ENCODE measurements at regions not wholly inside any gene's neighbourhood (a gene's known extent, or its start where the extent isn't known, plus 50 kb on each side); places are given as distances from the start of the nearest gene placed in this dataset.

DNA sequence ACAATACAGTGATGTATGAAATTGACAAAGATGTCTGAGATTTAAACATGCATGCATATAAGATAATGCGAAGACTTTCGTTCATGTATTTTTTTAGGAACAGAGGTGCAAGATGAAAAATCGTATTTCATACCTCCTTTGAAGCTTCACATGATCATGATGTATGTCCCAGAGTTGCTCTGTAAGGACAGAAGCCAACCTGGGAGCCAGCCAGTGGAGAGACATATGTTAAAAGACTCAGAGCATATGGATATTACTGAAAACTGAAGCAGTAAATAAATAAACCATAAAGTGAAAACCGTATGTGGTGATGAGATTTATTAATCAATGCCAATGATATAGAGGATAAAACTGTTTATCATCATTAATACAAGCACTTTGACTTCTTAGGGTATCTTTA lies 424.4 kb upstream of the NETO1 start:
- TF ChIP-seq, protein P1, sequence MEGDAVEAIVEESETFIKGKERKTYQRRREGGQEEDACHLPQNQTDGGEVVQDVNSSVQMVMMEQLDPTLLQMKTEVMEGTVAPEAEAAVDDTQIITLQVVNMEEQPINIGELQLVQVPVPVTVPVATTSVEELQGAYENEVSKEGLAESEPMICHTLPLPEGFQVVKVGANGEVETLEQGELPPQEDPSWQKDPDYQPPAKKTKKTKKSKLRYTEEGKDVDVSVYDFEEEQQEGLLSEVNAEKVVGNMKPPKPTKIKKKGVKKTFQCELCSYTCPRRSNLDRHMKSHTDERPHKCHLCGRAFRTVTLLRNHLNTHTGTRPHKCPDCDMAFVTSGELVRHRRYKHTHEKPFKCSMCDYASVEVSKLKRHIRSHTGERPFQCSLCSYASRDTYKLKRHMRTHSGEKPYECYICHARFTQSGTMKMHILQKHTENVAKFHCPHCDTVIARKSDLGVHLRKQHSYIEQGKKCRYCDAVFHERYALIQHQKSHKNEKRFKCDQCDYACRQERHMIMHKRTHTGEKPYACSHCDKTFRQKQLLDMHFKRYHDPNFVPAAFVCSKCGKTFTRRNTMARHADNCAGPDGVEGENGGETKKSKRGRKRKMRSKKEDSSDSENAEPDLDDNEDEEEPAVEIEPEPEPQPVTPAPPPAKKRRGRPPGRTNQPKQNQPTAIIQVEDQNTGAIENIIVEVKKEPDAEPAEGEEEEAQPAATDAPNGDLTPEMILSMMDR (IDR thresholded peaks at IDR 0.05; ENCODE audit: unreplicated experiment), result no peak
- Mint-ChIP-seq H3K4me3 (ENCODE audit: low read depth) (no peak overlapping the region), H3K36me3 (ENCODE audit: insufficient read depth) (no peaks in the 10 kb centered on the region), H3K27me3 (no peaks in the 10 kb centered on the region), H3K9me3 (ENCODE audit: low read depth) (no peaks in the 10 kb centered on the region), H3K27ac (no peak overlapping the region), H3K4me1 (ENCODE audit: low read depth) (no peaks in the 10 kb centered on the region)
- DNase-seq (ENCODE audit: low spot score, unreplicated experiment), result no peak

- no peaks in the 10 kb centered on the region for H3K4me1 Mint-ChIP-seq (ENCODE audit: low read depth)
- H3K27ac Mint-ChIP-seq, result no peak overlapping the region
Measured at GRCh38 chr18:73288813-73289212, 421.0 kb upstream of the NETO1 start.

GRCh38 chr18:73286584-73286983 lies 418.8 kb upstream of the NETO1 start:
- Mint-ChIP-seq H3K27ac (no peak overlapping the region), H3K27me3 (no peaks in the 10 kb centered on the region)
- TF ChIP-seq, protein P1 (IDR thresholded peaks at IDR 0.05; ENCODE audit: unreplicated experiment), result no peak

More at GRCh38 chr18:73288813-73289212, 421.0 kb upstream of the NETO1 start:
- TF ChIP-seq, protein P1 (IDR thresholded peaks at IDR 0.05; ENCODE audit: unreplicated experiment), result no peak
- Mint-ChIP-seq H3K27me3 (no peaks in the 10 kb centered on the region), H3K9me3 (ENCODE audit: low read depth) (no peaks in the 10 kb centered on the region), H3K36me3 (ENCODE audit: insufficient read depth) (no peaks in the 10 kb centered on the region), H3K4me3 (ENCODE audit: low read depth) (no peak overlapping the region)
- no peak for DNase-seq (ENCODE audit: low spot score, unreplicated experiment)

DNA sequence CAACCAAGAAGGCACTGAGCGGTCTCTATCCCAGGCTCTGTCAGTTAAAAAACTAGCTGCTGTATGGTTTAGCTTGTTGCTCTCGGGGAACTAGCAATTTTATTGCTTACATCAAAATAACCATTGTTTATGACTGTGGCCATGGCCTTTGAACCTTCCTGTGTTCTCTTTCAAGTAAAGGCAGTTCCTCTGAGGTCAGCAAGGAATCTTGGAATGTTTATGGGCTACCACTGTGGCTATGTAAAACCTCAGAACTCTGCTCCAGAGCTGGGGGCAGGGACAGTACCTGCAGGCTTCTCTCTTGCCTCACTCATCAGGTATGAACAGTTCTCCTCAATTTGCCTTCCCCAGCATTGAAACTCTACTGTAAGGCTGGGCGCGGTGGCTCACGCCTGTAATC lies 416.0 kb upstream of the NETO1 start:
- Mint-ChIP-seq H3K9me3 (ENCODE audit: low read depth) (peaks cover 5% of the 10 kb centered on the region), H3K36me3 (ENCODE audit: insufficient read depth) (no peaks in the 10 kb centered on the region), H3K4me1 (ENCODE audit: low read depth) (peaks cover 3% of the 10 kb centered on the region), H3K27me3 (no peaks in the 10 kb centered on the region), H3K27ac (no peak overlapping the region), H3K4me3 (ENCODE audit: low read depth) (no peak overlapping the region)
- no peak for DNase-seq (ENCODE audit: low spot score, unreplicated experiment)
- TF ChIP-seq, protein P1 (IDR thresholded peaks at IDR 0.05; ENCODE audit: unreplicated experiment), result no peak

More at GRCh38 chr18:73286584-73286983, 418.8 kb upstream of the NETO1 start:
- Mint-ChIP-seq H3K36me3 (ENCODE audit: insufficient read depth) (no peaks in the 10 kb centered on the region), H3K9me3 (ENCODE audit: low read depth) (no peaks in the 10 kb centered on the region), H3K4me1 (ENCODE audit: low read depth) (peaks cover under 1% of the 10 kb centered on the region), H3K4me3 (ENCODE audit: low read depth) (no peak overlapping the region)
- no peak for DNase-seq (ENCODE audit: low spot score, unreplicated experiment)

- no peak for DNase-seq (ENCODE audit: low spot score, unreplicated experiment)
- TF ChIP-seq, protein P1 (IDR thresholded peaks at IDR 0.05; ENCODE audit: unreplicated experiment), result no peak
- H3K27me3 Mint-ChIP-seq, result no peaks in the 10 kb centered on the region
- H3K4me3 Mint-ChIP-seq (ENCODE audit: low read depth), result no peak overlapping the region
- peaks cover 5% of the 10 kb centered on the region for H3K9me3 Mint-ChIP-seq (ENCODE audit: low read depth)
- H3K36me3 Mint-ChIP-seq (ENCODE audit: insufficient read depth), result no peaks in the 10 kb centered on the region
- H3K27ac Mint-ChIP-seq, result no peak overlapping the region
- peaks cover 3% of the 10 kb centered on the region for H3K4me1 Mint-ChIP-seq (ENCODE audit: low read depth)
Measured at GRCh38 chr18:73283032-73283431, 415.2 kb upstream of the NETO1 start.

Measured in progenitor cell of endocrine pancreas (in vitro differentiated cells).